Lung (tissue), 11 donors: ENCODE measurements at regions not wholly inside any gene's neighbourhood (a gene's known extent, or its start where the extent isn't known, plus 50 kb on each side); places are given as distances from the start of the nearest gene placed in this dataset.

Experiments used
- ATAC-seq: fragments of 200-7000 bp; cut with Tn5 transposase; one replicate; pipeline ENCODE4 v1.9.1; 2020; ENCODE audit warnings: moderate number of reproducible peaks; ENCODE audit not compliant: insufficient read depth, low FRiP score
- DNase-seq, 3 donors: peaks; one replicate each; pipeline ENCODE4 v3.0.0-alpha.2; 2013 to 2017
- H3K27ac ChIP-seq, 2 donors: one replicate each; pipeline ENCODE4 v1.5.1; 2013; ENCODE audit warnings: mild to moderate bottlenecking in 2 of 2, moderate library complexity in 2 of 2, control low read depth in 1 of 2, inconsistent platforms in 1 of 2, low read depth in 1 of 2, low read length in 1 of 2
- H3K27me3 ChIP-seq, 3 donors: one replicate each; pipeline ENCODE4 v1.5.1; 2013; ENCODE audit warnings: low read length in 2 of 3; ENCODE audit not compliant: control insufficient read depth in 3 of 3, insufficient read depth in 3 of 3
- H3K36me3 ChIP-seq, 4 donors: one replicate each; pipeline ENCODE4 v1.5.1; 2013; ENCODE audit warnings: low read length in 4 of 4, mild to moderate bottlenecking in 1 of 4, moderate library complexity in 1 of 4; ENCODE audit not compliant: control insufficient read depth in 4 of 4, insufficient read depth in 4 of 4
- H3K4me1 ChIP-seq, 5 donors: one replicate each; pipeline ENCODE4 v1.5.1; 2013; ENCODE audit warnings: low read length in 5 of 5, mild to moderate bottlenecking in 2 of 5, moderate library complexity in 1 of 5; ENCODE audit not compliant: control insufficient read depth in 5 of 5, insufficient read depth in 5 of 5
- H3K4me3 ChIP-seq: one replicate; pipeline ENCODE4 v1.5.1; 2013; ENCODE audit warnings: mild to moderate bottlenecking, control low read depth, moderate library complexity
- H3K9ac ChIP-seq, 2 donors: one replicate each; pipeline ENCODE4 v1.5.1; 2013; ENCODE audit warnings: low read length in 2 of 2, control low read depth in 1 of 2; ENCODE audit not compliant: insufficient read depth in 1 of 2
- H3K9me3 ChIP-seq, 4 donors: one replicate each; pipeline ENCODE4 v1.5.1; 2013; ENCODE audit warnings: low read length in 3 of 4, mild to moderate bottlenecking in 1 of 4, moderate library complexity in 1 of 4; ENCODE audit not compliant: control insufficient read depth in 4 of 4, insufficient read depth in 3 of 4
- CTCF ChIP-seq: IDR thresholded peaks from 2 replicates; pipeline ENCODE4 v1.5.1; 2012; ENCODE audit warnings: mild to moderate bottlenecking; ENCODE audit errors: control extremely low read depth, extremely low read depth
- WGBS, 2 donors: extraction: QIAGEN DNeasy Blood & Tissue Kit; methylation state at CpG; one replicate each; pipeline ENCODE4 v1.1.7; 2013; 5-methylcytosine and 5-hydroxymethylcytosine counted together
- donor health status: control.
- donor health status: control.
- donor health status: Bipolar disorder and iron deficiency.
- donor health status: healthy.
- donor health status: DM: yes; HTN: yes; CAD: no.

- Histone ChIP-seq H3K4me1 (peaks cover 0 to 2% (median 0%) of the 10 kb centered on the region in 5 donors), H3K9ac (no peak overlapping the region), H3K27ac (no peak overlapping the region), H3K27me3 (no peaks in the 10 kb centered on the region), H3K36me3 (no peaks in the 10 kb centered on the region), H3K4me3 (peak overlapping the region; percentile 1), H3K9me3 (no peaks in the 10 kb centered on the region)
- TF ChIP-seq CTCF = no peak
- no peak for ATAC-seq
- 78 to 79% methylated on average over 4 of the region's 4 CpGs for WGBS, 2 donors
- no peak for DNase-seq
These were observed 387.3 kb upstream of the CDH11 start for GRCh38 chr16:65509172-65509571.

GRCh38 chr16:65500919-65501318, 379.1 kb upstream of the CDH11 start:
- no peaks in the 10 kb centered on the region for H3K27me3 ChIP-seq
- no peak overlapping the region for H3K27ac ChIP-seq
- WGBS, 2 donors = 69 to 81% methylated on average over 1 of the region's 1 CpG
- H3K36me3 ChIP-seq = no peaks in the 10 kb centered on the region
- no peak overlapping the region for H3K4me3 ChIP-seq
- H3K9me3 ChIP-seq = no peaks in the 10 kb centered on the region
- H3K4me1 ChIP-seq = peaks cover 0 to 4% (median 0%) of the 10 kb centered on the region in 5 donors
- ATAC-seq = no peak
- H3K9ac ChIP-seq = no peak overlapping the region
- TF ChIP-seq CTCF = no peak
- DNase-seq = no peak

GRCh38 chr16:65500007-65500406, 378.1 kb upstream of the CDH11 start:
- 57 to 60% methylated on average over 2 of the region's 2 CpGs for WGBS, 2 donors
- Histone ChIP-seq H3K9ac (no peak overlapping the region), H3K9me3 (no peaks in the 10 kb centered on the region), H3K27ac (no peak overlapping the region), H3K4me1 (peaks cover 0 to 4% (median 0%) of the 10 kb centered on the region in 5 donors), H3K36me3 (no peaks in the 10 kb centered on the region), H3K4me3 (no peak overlapping the region), H3K27me3 (no peaks in the 10 kb centered on the region)
- no peak for DNase-seq
- peak; percentile 11 for ATAC-seq
- no peak for TF ChIP-seq CTCF

GRCh38 chr16:65499566-65499965, 377.7 kb upstream of the CDH11 start:
- 80 to 87% methylated on average over 1 of the region's 1 CpG for WGBS, 2 donors
- no peak for TF ChIP-seq CTCF

More at GRCh38 chr16:65499566-65499965, 377.7 kb upstream of the CDH11 start:
- no peak overlapping the region for H3K27ac ChIP-seq
- peaks cover 0 to 4% (median 0%) of the 10 kb centered on the region in 5 donors for H3K4me1 ChIP-seq
- DNase-seq (no peak), ATAC-seq (no peak)
- no peaks in the 10 kb centered on the region for H3K36me3 ChIP-seq
- H3K27me3 ChIP-seq = no peaks in the 10 kb centered on the region
- no peak overlapping the region for H3K4me3 ChIP-seq
- H3K9me3 ChIP-seq = no peaks in the 10 kb centered on the region
- H3K9ac ChIP-seq = no peak overlapping the region
